ENCODE measurements at regions not wholly inside any gene's neighbourhood (a gene's known extent, or its start where the extent isn't known, plus 50 kb on each side); places are given as distances from the start of the nearest gene placed in this dataset.

GRCh38 chrX:110519501-110519900 lies 160.9 kb downstream of the RTL9 start:
- TF ChIP-seq CTCF (conservative IDR thresholded peaks at IDR 0.05 in 1 of 2, IDR thresholded peaks at IDR 0.05 in 1 of 2; ENCODE audit: low read depth in 1 of 2, low read length in 2 of 2), result no peak
- TF ChIP-seq EZH2 (IDR thresholded peaks at IDR 0.05; ENCODE audit: low read length, missing control alignments), result no peak

All from fibroblast of lung (primary cell).